Thoracic aorta (tissue), 2 donors: ENCODE measurements at regions not wholly inside any gene's neighbourhood (a gene's known extent, or its start where the extent isn't known, plus 50 kb on each side); places are given as distances from the start of the nearest gene placed in this dataset.

Experiments used
- ATAC-seq: fragments of 150-250 bp; one replicate; pipeline ENCODE4 v1.8.0; 2017; ENCODE audit warnings: low read depth; ENCODE audit not compliant: insufficient number of reproducible peaks, low FRiP score
- DNase-seq: peaks from one replicate; pipeline ENCODE4 v3.0.0-alpha.2; 2020; ENCODE audit warnings: low spot score
- H3K27ac ChIP-seq, 2 donors: fragments of 200-600 bp; sonication (generic); 1 replicate in 1 of 2; 2 replicates in 1 of 2; pipeline ENCODE4 v1.5.1; 2016; ENCODE audit warnings: mild to moderate bottlenecking in 2 of 2, moderate library complexity in 2 of 2
- H3K27me3 ChIP-seq: fragments of 200-600 bp; sonication (generic); replicated peaks from 2 replicates; pipeline ENCODE4 v1.6.0; 2016; ENCODE audit warnings: mild to moderate bottlenecking; ENCODE audit not compliant: insufficient read depth
- H3K36me3 ChIP-seq: fragments of 200-600 bp; sonication (generic); one replicate; pipeline ENCODE4 v1.5.1; 2016
- H3K4me1 ChIP-seq, 2 donors: fragments of 200-600 bp; sonication (generic); 1 replicate in 1 of 2; 2 replicates in 1 of 2; pipeline versions ENCODE4 v1.5.1 to v1.6.0; 2016; ENCODE audit warnings: low read depth in 2 of 2, mild to moderate bottlenecking in 1 of 2; ENCODE audit not compliant: control insufficient read depth in 1 of 2
- H3K4me3 ChIP-seq: fragments of 200-600 bp; sonication (generic); 2 replicates; pipeline ENCODE4 v1.5.1; 2016; ENCODE audit warnings: mild to moderate bottlenecking
- H3K9me3 ChIP-seq: fragments of 200-600 bp; sonication (generic); 2 replicates; pipeline ENCODE4 v1.5.1; 2016
- CTCF ChIP-seq: fragments of 200-600 bp; sonication (generic); IDR thresholded peaks from one replicate; pipeline ENCODE4 v1.5.1; 2019; ENCODE audit warnings: antibody characterized with exemption

GRCh38 chr2:107002735-107003134 lies 116.8 kb upstream of the ST6GAL2 start:
- H3K27ac ChIP-seq = no peak overlapping the region
- H3K9me3 ChIP-seq = no peaks in the 10 kb centered on the region
- no peaks in the 10 kb centered on the region for H3K27me3 ChIP-seq
- no peak for DNase-seq
- H3K4me3 ChIP-seq = no peak overlapping the region
- no peaks in the 10 kb centered on the region for H3K4me1 ChIP-seq
- TF ChIP-seq CTCF = no peak
- H3K36me3 ChIP-seq = no peaks in the 10 kb centered on the region
- no peak for ATAC-seq

DNA sequence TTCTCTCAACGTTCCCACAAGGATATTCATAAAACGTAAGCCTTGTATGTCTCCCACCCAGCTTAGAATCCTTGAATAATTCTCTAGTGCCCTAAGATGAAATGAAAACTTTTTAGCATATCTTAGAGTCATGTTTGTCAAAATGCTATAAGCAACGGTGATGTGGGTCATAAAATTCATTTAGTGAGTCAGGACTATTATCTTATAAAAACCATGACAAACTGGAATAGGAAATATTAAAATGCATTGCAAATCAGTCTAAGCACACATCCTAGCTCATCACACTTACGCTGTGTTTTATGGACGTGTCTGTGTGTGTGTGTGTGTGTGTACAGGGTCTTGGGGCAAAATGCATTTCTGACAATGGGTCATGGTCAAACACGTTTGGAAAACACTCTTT lies 119.9 kb upstream of the ST6GAL2 start:
- H3K4me3 ChIP-seq = no peak overlapping the region
- H3K27me3 ChIP-seq = no peaks in the 10 kb centered on the region
- no peaks in the 10 kb centered on the region for H3K36me3 ChIP-seq
- H3K27ac ChIP-seq = no peak overlapping the region
- DNase-seq (no peak), ATAC-seq (no peak)
- TF ChIP-seq CTCF = no peak
- H3K4me1 ChIP-seq = no peaks in the 10 kb centered on the region
- H3K9me3 ChIP-seq = no peaks in the 10 kb centered on the region

- no peaks in the 10 kb centered on the region for H3K36me3 ChIP-seq
- no peaks in the 10 kb centered on the region for H3K4me1 ChIP-seq
- DNase-seq (no peak), ATAC-seq (no peak)
- H3K27ac ChIP-seq = no peak overlapping the region
- H3K4me3 ChIP-seq = no peak overlapping the region
- H3K9me3 ChIP-seq = no peaks in the 10 kb centered on the region
- TF ChIP-seq CTCF = no peak
- no peaks in the 10 kb centered on the region for H3K27me3 ChIP-seq
Observed at GRCh38 chr2:107006836-107007235, 120.9 kb upstream of the ST6GAL2 start.

DNA sequence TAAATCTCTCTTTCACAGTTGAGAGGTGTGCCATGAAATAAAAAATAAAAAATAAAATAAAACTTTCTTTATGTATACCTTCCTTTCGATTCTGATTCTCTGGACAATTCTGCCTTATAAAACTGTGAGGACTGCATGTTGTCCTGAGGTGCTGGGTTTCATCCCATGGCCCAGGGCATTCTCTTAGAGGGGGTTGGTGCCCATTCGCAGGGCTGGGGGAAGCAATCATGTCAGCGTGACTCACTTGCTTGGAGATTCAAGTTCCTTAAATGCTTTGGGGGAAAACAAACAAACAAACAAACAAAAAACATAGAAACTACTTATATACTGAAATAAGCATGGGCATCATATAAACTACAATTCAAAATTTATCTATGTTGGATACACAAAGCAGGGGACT lies 122.0 kb upstream of the ST6GAL2 start:
- Histone ChIP-seq H3K27ac (no peak overlapping the region), H3K4me3 (no peak overlapping the region), H3K9me3 (no peaks in the 10 kb centered on the region), H3K36me3 (no peaks in the 10 kb centered on the region), H3K4me1 (no peaks in the 10 kb centered on the region), H3K27me3 (no peaks in the 10 kb centered on the region)
- ATAC-seq = no peak
- DNase-seq = no peak
- no peak for TF ChIP-seq CTCF

DNA sequence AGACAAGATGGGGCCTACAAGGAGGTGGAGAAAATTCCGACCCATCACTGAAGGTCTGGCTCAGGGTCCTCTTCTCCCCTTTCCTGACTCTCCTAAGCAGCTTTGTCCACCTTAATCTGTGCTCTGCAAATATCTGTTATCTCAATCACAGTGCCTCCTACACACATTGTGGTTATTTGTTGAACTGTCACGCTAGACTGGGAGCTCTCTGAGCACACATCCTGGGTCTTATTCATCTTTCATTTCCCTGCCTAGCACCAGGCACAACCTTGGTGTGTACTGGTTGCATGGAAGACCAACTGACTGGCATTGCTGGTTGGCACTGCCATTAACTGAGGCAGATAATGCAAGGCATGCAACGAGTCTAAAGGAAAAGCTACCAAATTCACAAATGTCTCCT lies 122.9 kb upstream of the ST6GAL2 start:
- no peak for DNase-seq
- H3K27ac ChIP-seq = no peak overlapping the region
- H3K27me3 ChIP-seq = no peaks in the 10 kb centered on the region
- no peak for ATAC-seq
- H3K4me3 ChIP-seq = no peak overlapping the region
- H3K36me3 ChIP-seq = no peaks in the 10 kb centered on the region
- no peaks in the 10 kb centered on the region for H3K9me3 ChIP-seq
- no peak for TF ChIP-seq CTCF
- no peaks in the 10 kb centered on the region for H3K4me1 ChIP-seq
